Dedifferentiated amniotic fluid mesenchymal stem cell (primary cell): ENCODE measurements at regions not wholly inside any gene's neighbourhood (a gene's known extent, or its start where the extent isn't known, plus 50 kb on each side); places are given as distances from the start of the nearest gene placed in this dataset.
"Not testable (repeated sequence)": the region's sequence is repeated elsewhere in the genome, so short reads cannot be mapped to it uniquely, and the experiment has no call there.

ENCODE experiments used
- DNase-seq: peaks from one replicate; pipeline ENCODE4 v3.0.0-alpha.2; 2016; ENCODE audit errors: extremely low spot score

- no peak for DNase-seq
Observed at GRCh38 chr2:129404000-129404685, 575.3 kb upstream of the RAB6C start.

- no peak for DNase-seq
Observed at GRCh38 chr2:129408570-129408969, 570.9 kb upstream of the RAB6C start.

GRCh38 chr2:129417041-129417440 is 562.4 kb upstream of the RAB6C start:
- not testable (repeated sequence) for DNase-seq

- DNase-seq: no peak
Observed at GRCh38 chr2:129422028-129422427, 557.4 kb upstream of the RAB6C start.

GRCh38 chr2:129428086-129428660 is 551.3 kb upstream of the RAB6C start:
- no peak for DNase-seq

- no peak for DNase-seq
Observed at GRCh38 chr2:129430911-129431310, 548.6 kb upstream of the RAB6C start.

GRCh38 chr2:129431881-129432280 is 547.6 kb upstream of the RAB6C start:
- DNase-seq: no peak

GRCh38 chr2:129436809-129437208 is 542.7 kb upstream of the RAB6C start:
- DNase-seq: no peak

GRCh38 chr2:129437725-129438124 is 541.7 kb upstream of the RAB6C start:
- DNase-seq: no peak

GRCh38 chr2:129438501-129439057 is 540.9 kb upstream of the RAB6C start:
- DNase-seq: no peak

- DNase-seq: no peak
Observed at GRCh38 chr2:129439406-129440302, 539.8 kb upstream of the RAB6C start.

- no peak for DNase-seq
Observed at GRCh38 chr2:129441610-129442009, 537.9 kb upstream of the RAB6C start.

- no peak for DNase-seq
Observed at GRCh38 chr2:129443235-129443864, 536.1 kb upstream of the RAB6C start.

- DNase-seq: no peak
Observed at GRCh38 chr2:129443865-129444739, 535.4 kb upstream of the RAB6C start.

GRCh38 chr2:129444751-129445150 is 534.7 kb upstream of the RAB6C start:
- DNase-seq: no peak

GRCh38 chr2:129456691-129457090 is 522.8 kb upstream of the RAB6C start:
- DNase-seq: no peak

- DNase-seq: no peak
Observed at GRCh38 chr2:129457277-129457818, 522.1 kb upstream of the RAB6C start.

GRCh38 chr2:129458006-129458405 is 521.5 kb upstream of the RAB6C start:
- no peak for DNase-seq

- DNase-seq: no peak
Observed at GRCh38 chr2:129458436-129458835, 521.0 kb upstream of the RAB6C start.

GRCh38 chr2:129459200-129459876 is 520.1 kb upstream of the RAB6C start:
- DNase-seq: no peak
